IMR-90 (cell line): ENCODE measurements at regions not wholly inside any gene's neighbourhood (a gene's known extent, or its start where the extent isn't known, plus 50 kb on each side); places are given as distances from the start of the nearest gene placed in this dataset.

ENCODE experiments used
- BHLHE40 ChIP-seq: fragments of 150-350 bp; IDR thresholded peaks from 2 replicates; pipeline ENCODE4 v1.6.1; 2016; ENCODE audit warnings: mild to moderate bottlenecking, low read depth, low read length
- FOS ChIP-seq: fragments of 150-350 bp; IDR thresholded peaks from 2 replicates; pipeline ENCODE4 v1.6.1; 2016; ENCODE audit warnings: low read depth, low read length
- MAZ ChIP-seq: IDR thresholded peaks from 2 replicates; pipeline ENCODE4 v1.6.1; 2012; ENCODE audit warnings: low read depth, mild to moderate bottlenecking, low read length, improper control_type of control experiment, moderate library complexity, borderline replicate concordance
- MXI1 ChIP-seq: IDR thresholded peaks from 2 replicates; pipeline ENCODE4 v1.6.1; 2012; ENCODE audit warnings: low read depth, mild to moderate bottlenecking, low read length, moderate library complexity, borderline replicate concordance
- SMC3 ChIP-seq: fragments of 150-350 bp; IDR thresholded peaks from 2 replicates; pipeline ENCODE4 v1.6.1; 2016; ENCODE audit warnings: low read depth, mild to moderate bottlenecking, antibody characterized with exemption, low read length, moderate library complexity
- TF ChIP-seq, protein P1 (sequence below): conservative IDR thresholded peaks from 2 replicates; pipeline ENCODE4 v1.5.1; 2012; ENCODE audit warnings: mild to moderate bottlenecking, low read depth, low read length, improper control_type of control experiment
- TF ChIP-seq, protein P2 (sequence below): fragments of 150-350 bp; IDR thresholded peaks from 2 replicates; pipeline ENCODE4 v1.6.1; 2017; ENCODE audit warnings: mild to moderate bottlenecking, antibody characterized with exemption, low read length, low read depth

GRCh38 chr19:30667746-30668145, 295.6 kb downstream of the ZNF536 start:
- TF ChIP-seq, protein P1, sequence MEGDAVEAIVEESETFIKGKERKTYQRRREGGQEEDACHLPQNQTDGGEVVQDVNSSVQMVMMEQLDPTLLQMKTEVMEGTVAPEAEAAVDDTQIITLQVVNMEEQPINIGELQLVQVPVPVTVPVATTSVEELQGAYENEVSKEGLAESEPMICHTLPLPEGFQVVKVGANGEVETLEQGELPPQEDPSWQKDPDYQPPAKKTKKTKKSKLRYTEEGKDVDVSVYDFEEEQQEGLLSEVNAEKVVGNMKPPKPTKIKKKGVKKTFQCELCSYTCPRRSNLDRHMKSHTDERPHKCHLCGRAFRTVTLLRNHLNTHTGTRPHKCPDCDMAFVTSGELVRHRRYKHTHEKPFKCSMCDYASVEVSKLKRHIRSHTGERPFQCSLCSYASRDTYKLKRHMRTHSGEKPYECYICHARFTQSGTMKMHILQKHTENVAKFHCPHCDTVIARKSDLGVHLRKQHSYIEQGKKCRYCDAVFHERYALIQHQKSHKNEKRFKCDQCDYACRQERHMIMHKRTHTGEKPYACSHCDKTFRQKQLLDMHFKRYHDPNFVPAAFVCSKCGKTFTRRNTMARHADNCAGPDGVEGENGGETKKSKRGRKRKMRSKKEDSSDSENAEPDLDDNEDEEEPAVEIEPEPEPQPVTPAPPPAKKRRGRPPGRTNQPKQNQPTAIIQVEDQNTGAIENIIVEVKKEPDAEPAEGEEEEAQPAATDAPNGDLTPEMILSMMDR: no peak
- TF ChIP-seq SMC3: no peak
- TF ChIP-seq, protein P2, sequence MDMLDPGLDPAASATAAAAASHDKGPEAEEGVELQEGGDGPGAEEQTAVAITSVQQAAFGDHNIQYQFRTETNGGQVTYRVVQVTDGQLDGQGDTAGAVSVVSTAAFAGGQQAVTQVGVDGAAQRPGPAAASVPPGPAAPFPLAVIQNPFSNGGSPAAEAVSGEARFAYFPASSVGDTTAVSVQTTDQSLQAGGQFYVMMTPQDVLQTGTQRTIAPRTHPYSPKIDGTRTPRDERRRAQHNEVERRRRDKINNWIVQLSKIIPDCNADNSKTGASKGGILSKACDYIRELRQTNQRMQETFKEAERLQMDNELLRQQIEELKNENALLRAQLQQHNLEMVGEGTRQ: no peak
- TF ChIP-seq BHLHE40: no peak
- TF ChIP-seq MXI1: no peak
- TF ChIP-seq FOS: no peak
- no peak for TF ChIP-seq MAZ
